SKM-1 (cell line): ENCODE measurements at regions not wholly inside any gene's neighbourhood (a gene's known extent, or its start where the extent isn't known, plus 50 kb on each side); places are given as distances from the start of the nearest gene placed in this dataset.
A peak's percentile ranks its signal among the peaks of the same experiment; 100 is the strongest.

ENCODE experiments used
- DNase-seq: peaks from one replicate; lab custom pipeline; 2025; ENCODE audit not compliant: unreplicated experiment; lab: John Stamatoyannopoulos, UW

DNA sequence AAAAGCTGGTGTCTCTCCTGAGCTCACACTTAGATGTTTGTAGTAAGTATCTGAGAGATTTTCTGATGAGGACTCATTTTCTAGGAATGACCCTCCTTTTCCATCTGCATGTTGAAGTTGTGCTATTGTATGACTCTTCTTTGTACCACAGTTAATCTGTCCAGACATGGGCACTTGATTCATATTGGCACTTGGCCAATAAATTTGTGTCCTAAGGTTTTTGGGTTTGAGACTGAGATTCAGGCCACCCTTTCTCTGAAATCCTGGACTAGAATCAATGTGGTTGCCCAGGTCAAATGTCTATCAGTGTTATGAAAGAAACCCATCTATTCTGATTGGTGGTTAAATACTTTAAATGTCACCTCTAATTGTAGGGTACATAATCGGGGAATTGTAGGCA is 869.0 kb downstream of the SH3BGRL start:
- no peak for DNase-seq

DNA sequence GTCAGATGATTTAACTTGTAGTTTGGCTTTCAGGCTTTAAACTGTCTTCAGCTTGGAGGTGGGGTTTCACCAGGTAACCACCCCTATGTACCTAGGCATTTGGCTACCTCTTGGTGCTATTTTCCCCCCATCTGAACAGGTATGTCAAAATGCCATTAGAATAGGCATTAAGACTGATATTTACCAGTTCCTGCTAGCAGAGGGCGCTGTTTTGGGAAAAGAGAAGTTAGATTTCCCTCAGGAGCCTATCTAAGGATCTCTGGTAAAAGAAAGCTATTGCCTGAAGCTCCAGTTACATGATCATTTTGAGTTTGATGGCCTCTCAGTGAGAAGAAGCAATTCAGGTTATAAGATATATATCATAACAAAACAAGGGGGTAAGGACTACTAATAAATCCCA is 879.1 kb downstream of the SH3BGRL start:
- no peak for DNase-seq

DNA sequence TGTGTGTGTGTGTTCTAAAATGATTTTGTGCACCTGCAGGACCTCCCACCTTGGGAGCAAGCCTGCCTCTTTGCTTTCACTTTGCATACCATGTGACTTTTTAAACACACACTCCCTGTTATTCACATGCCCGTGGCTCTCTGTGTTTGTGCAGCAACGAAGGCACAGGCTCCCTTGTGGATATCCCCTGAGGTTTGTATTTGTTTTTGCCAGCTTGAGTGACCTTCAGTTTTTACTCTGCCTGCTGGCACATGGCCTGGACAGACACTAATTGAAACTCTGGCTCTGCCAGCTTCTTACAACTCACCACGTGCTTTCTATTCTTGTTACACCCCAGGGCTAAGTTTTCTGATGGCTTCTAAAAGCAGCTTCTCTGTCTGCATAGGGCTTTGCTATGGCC is 885.8 kb downstream of the SH3BGRL start:
- no peak for DNase-seq

DNA sequence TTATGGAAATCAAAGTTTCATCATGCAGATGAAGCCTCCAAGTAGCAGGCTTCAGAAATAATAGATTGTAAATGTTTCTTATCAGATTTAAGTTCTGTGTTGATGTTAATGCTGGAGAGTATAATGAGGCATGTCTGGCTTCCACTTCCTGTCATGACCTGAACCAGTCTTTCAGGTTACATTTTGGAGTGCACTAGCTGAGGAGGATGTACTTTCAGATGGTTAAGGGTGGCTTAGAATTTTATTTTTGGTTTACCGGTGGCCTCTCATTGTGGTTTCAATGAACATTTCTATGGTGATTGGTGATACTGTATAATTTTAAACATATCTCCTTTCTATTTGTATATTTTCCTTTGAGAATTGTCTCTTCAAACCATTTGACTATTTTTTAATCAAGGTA is 890.4 kb downstream of the SH3BGRL start:
- no peak for DNase-seq

DNA sequence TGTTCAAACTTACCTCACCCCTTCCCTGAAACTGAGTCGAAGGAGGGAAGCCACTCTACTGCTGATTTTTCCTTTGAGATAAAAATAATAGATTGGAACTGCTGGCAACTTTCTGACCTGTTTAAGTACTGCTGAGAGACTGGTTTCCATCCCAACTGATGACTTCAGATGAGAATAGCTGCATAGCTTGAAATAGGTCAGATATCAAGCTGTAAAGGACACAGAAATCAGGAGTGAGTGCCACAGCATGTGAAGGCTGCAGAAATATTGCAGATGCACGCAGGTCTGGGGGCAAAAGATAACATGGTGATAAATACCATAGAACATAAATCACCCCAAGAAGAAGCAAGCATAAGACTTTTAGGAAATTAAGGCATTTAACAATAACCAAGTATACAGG is 923.2 kb downstream of the SH3BGRL start:
- DNase-seq, result no peak

DNA sequence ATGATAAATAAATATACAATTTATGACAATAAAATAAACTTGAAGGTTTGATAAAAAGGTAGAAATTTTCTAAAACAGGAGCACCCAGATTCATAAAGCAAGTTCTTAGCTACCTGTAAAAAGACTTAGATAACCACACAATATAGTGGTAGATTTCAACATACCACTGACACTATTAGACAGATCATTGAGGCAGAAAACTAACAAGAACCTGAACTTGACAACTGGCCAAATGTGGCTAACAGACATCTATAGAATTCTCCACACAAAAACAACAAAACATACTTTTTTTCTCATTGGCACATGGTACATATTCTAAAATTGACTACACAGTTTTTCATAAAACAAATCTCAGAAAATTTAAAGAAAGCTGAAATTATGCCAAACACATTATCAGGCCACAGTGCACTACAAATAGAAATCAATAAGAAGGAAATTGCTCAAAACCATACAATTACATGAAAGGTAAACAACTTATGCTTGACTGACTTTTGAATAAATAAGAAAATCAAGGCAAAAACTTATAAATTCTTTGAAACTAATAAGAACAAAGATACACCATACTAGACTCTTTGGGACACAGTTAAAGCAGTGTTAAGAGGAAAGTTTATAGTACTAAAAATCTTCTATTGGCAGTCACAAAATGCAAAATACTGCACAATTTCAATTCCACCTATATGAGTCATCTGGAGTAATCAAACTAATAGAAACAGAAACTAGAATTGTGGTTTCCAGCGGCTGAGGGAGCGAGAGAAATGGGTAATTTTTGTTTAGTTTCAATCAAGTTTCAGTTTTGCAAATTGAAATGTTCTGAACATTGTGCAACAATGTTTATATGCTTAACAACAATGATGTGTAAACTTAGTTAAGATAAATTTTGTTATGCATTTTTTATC is 925.6 kb downstream of the SH3BGRL start:
- DNase-seq, result no peak

DNA sequence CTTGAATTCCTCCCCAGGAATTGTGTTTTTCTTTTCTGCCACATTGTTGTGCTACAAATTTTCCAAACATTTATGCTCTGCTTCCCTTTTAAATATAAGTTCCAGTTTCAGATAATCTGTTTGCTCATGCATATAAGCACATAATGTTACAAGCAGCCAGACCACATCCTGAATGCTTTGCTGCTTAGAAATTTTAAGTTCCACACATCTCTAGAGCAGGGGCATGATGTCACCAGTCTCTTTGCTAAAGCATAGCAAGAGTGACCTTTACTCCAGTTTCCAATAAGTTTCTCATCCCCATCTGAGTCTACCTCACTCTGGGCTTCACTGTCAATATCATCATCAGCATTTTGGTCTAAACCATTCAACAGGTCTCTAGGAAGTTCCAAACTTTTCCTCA is 932.5 kb downstream of the SH3BGRL start:
- no peak for DNase-seq

DNA sequence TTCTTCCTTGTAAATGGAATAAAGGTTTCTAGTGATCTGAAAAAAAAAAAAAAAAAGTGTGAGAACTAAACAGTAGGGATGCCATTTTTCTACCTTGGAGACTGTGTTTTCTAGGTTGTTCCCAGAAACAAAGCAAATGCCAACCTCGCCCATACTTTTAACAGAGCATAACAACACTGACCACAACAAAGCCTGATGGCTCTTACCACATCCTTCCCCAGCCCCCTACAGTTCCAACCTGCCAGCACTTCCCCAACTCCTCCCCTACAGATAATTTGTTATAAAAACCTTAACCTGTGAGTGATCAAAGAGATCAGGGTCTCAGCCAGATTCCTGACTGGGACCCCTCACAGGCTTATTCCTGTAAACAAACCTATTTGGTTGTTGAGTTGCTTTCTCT is 940.0 kb downstream of the SH3BGRL start:
- DNase-seq, result no peak

DNA sequence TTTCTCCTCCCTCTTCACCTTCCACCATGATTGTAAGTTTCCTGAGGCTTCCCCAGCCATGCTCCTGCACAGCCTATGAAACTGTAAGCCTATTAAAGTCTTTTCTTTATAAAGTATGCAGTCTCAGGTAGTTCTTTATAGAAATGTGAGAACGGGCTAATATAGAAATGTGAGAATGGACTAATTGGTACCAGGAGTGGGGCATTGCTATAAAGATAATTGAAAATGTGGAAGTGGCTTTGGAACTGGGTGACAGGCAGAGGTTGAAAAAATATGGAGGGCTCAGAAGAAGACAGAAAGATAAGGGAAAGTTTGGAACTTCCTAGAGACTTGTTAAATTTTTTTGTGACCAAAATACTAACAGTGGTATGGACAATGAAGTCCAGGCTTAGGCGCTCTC is 959.3 kb downstream of the SH3BGRL start:
- no peak for DNase-seq

DNA sequence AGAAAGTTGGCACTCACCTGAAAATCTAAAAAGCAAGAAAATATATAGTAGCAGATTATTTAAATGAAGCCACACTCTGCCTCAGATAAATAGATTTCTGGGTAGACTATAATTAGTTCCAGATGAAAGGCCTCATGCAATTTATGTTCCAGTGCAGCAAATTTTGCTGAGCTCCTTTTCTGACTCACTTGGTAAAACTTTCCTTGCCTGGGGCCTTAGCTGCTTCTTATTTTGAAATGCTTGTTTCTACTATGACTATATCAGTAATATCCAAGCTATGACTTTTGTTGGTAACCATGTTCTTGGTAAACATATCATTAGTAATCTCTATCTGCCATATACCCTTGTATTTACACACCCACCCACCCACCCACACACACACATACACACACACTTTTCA is 961.8 kb downstream of the SH3BGRL start:
- no peak for DNase-seq

DNA sequence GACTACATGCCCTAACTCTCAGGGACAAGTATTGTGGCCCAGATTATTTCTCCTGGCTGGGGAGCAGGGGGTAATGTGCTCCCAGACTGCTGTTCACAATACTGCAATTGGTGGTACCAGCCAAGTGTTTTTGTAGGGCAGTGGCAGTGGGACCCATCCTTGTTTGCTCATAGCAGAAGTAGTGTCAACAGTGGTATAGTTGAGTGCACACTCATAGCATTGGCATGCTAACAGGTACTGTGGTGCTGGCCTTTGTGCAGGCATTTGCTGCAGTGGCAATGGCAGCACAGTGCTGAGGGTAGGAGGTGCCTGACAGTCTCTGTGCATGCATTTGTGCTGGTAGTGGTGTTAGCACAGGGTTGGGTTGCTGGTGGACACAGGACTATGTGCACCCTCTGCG is 995.0 kb downstream of the SH3BGRL start:
- DNase-seq, result no peak

DNA sequence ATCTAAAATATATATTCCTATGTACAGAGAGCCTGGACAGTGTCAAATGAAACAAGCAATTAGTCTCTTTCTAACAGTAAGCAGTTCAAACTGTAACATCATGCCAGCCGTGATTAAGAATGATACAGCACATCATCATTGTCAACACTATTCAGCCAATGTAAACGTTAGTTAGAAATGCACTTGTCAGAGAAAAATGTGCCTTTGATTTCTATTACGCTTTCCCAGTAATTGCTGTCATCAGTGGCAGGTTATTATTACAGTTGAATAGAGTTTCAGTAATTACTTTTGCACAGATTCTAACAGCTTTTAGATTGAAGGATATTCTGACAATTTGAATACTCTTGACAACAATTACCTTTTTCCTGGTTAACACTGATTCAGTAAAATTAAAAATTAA is 1007.1 kb downstream of the SH3BGRL start:
- DNase-seq, result no peak

DNA sequence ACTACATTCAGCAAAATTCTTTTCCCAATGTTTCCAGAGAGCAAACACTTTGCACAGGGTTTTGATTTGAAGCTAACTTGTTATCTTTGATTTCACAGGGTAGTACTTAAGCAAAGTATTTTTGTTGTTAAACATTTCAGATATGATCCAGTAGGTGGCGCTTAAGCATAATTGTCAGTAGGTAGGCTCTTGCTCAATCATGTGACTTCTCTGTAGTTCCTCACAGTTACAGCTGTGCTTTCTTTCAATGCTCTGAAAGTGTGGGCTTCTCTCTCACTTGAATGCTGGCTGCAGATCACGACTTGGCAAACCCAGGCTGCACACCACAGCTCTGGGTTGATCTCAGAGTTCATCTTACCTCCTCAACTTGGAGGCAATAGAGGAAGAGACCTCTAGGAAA is 1016.5 kb downstream of the SH3BGRL start:
- peak; percentile 39 for DNase-seq

DNA sequence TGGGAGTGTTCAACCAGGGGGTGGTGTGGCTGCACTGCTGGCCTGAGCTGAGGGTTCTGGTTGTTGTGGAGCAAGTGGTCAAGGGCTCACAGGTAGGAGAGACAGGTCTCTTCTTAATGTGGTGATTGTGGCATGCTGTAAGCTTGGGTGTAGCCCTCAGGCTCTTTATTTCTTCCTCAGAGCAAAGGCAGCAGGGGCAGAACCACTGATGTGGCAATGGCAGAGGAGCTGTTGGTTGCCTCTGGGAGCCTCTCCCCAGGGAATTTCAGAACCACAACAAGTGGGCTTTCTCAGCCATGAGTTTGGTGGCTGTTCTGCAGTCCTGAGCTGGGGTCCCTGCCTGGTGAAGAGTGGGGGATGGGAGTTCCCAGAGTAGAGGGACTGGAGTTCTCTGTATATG is 1017.2 kb downstream of the SH3BGRL start:
- DNase-seq, result no peak

DNA sequence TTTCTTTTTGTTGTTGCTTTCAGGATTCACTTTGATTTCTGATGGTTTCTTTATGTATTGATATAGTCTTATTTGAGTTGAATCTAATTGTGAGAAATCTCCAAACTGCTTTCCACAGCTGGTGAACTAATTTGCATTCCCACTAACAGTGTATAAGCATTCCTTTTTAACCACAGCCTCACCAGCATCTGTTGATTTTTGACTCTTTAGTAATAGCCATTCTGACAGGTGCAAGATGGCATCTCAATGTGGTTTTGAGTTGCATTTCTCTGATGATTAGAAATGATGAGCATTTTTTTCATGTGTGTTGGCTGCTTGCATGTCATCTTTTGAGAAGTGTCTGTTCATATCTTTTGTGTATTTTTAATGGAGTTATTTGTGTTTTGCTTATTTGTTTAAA is 1023.1 kb downstream of the SH3BGRL start:
- no peak for DNase-seq

DNA sequence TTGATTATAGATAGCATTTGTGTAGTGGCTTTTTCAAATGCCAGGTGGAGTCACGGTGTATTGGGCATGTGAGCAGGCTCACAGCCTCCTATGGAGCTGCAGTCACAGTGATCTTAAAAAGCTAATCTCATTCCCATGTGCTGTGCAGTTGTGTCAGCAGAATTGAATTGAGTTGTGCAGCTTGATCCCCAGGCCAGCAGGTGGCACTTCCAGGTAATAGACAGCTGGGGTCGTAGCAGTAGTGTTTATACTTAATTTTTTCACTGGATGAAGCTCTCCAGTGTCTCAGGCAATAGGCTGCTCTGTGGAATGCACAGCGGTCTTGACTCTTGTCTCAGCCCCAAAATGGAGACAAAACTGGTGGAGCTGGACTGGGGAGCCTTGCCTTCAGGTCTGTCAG is 1028.1 kb downstream of the SH3BGRL start:
- DNase-seq, result no peak

DNA sequence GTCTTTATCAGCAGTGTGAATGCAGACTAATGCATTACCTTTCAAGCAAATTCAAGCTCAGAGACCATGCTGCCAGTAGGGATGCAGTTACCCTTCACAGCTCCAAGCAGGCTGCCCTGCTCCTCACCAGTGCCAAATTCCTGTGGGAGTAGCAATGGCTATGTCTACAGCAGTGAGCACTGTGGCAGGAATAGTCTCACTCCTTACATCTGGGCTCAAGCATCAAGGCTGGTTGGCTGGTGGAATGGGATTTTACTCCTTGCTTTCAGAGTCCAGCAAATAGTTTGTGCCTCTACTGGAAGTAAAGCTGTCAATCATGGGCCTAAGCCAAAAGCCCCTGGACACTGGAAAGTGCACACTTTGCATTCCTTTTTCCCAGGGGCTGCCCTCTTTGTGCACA is 1030.8 kb downstream of the SH3BGRL start:
- no peak for DNase-seq

DNA sequence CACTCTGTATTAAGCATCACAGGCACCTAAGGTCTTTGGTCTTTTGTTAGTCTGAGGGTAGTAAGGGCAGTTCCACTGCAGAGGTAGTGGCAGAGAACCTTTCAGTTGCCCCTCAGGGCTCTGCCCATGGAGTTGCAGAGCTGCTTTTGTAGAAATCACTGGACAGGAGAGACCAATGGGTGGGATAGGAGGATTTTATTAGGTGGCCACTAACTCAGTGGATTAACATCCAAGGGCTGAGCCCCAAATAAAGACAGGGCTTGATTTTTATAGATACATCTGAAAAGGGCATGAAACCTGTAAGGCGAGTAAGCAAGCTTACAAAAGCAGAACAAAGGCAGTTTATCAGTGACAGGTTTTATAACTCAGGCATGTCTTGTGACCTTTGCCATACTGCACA is 1035.4 kb downstream of the SH3BGRL start:
- no peak for DNase-seq
